GM21447 (cell line): ENCODE measurements at regions not wholly inside any gene's neighbourhood (a gene's known extent, or its start where the extent isn't known, plus 50 kb on each side); places are given as distances from the start of the nearest gene placed in this dataset.
"Not testable (repeated sequence)": the region's sequence is repeated elsewhere in the genome, so short reads cannot be mapped to it uniquely, and the experiment has no call there.

Source experiments
- ATAC-seq: cut with Tn5 transposase; IDR thresholded peaks from one replicate; pipeline ENCODE4 v1.9.1; 2021; ENCODE audit not compliant: unreplicated experiment

DNA sequence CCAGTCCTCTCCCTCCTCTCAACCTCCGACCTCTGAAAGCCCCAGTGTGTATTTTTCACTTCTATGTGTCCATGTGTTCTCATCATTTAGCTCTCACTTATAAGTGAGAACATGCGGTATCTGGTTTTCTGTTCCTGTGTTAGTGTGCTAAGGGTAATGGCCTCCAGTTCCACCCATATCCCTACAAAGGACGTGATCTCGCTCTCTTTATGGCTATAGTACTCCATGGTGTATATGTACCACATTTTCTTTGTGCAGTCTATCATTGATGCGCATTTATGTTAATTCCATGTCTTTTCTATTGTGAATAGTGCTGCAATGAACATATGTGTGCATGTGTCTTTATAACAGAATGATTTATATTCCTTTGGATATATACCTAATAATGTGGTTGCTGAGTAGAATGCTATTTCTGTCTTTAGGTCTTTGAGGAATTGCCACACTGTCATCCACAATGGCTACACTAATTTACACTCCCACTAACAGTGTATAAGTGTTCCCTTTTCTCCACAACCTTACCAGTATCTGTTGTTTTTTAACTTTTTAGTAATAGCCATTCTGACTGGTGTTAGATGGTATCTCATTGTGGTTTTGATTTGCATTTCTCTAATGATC, 749.3 kb upstream of the ARRDC3 start:
- ATAC-seq, result not testable (repeated sequence)

DNA sequence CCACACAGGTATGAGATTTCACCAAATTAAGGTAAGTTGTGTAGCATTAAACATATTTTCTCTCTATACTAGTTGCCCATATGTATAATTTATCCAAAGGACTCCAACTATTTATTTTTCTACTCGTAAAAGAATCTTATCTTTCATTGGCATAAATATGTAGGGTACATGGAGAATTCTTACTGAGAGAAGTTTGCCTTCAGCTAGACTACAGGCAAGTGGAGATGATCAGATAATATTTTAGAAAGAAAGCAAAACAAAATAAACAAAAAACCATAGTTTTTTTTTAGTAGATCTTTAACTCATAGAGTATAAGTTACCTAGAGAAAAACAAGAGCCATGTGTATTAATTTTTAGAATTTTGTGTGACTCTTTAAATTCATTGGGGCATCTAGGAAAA, 743.1 kb upstream of the ARRDC3 start:
- no peak for ATAC-seq

DNA sequence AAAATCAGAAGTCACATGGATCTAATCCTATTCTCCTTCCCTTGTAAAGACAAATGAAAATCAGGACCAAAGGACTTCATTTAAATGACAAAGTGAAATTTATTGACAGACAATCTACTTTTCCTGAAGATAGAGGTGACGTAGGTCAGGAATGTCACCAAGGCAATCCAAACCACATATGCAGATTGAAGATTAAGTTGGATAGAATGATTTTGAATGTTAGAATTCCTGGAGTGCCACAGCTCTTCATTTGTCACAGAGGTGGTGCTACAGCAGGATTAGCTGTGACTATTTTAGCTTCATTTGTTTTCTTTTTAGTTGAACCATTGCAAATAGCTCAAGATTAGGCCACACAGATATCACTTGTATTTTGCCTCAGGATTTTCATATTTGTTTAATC, 736.0 kb upstream of the ARRDC3 start:
- no peak for ATAC-seq

DNA sequence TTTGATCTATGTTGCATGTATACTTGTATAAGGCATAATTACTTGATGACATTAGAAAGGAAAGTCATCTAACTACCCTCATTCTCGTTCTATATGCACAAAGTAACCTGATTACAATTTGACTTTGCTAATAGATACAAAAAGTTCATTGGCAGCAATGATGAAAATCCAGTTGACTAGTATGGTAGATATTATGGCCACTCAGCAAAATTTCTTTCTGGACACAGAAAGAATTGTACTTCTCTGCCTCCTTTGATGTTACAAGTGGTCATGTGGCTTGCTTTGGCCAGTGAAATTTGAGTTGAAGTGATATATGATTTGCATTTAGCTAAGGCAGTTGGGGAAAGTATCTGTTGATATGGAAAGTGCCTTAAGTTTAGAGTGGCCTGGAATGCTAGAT, 723.7 kb upstream of the ARRDC3 start:
- no peak for ATAC-seq

DNA sequence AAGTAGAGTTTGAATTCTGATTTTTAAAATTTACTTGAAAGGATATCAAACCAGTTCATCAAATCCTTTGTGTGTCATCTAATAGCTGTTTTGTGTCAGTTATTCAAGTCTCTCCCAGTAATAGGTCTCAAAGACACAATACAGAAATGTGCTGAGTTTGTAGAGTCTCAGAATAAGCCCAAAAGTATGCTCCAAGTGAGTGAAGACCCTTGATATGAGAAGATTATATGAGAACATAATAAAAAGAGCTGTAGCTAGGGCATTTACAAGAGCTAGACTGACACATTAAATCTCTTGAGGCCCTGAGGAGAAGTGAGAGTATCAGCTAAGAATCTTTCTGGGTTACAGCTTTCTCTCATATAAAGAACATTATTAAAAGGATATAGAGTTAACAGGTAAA, 721.0 kb upstream of the ARRDC3 start:
- no peak for ATAC-seq

DNA sequence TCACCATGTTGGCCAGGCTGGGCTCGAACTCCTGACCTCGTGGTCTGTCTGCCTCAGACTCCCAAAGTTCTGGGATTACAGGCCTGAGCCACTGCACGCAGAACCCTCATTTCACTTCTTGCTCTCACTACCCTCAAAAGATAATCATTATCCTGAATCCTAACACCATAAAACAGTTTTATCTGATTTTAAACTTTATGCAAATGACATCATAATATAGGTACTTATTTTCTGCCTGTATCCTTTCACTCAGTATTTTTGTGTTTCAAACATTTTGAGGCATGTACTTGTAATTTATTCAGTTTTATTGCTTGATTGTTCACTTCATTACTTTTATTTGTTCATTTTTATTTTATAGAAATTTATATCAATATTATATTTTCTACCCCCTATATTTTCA, 719.2 kb upstream of the ARRDC3 start:
- no peak for ATAC-seq

DNA sequence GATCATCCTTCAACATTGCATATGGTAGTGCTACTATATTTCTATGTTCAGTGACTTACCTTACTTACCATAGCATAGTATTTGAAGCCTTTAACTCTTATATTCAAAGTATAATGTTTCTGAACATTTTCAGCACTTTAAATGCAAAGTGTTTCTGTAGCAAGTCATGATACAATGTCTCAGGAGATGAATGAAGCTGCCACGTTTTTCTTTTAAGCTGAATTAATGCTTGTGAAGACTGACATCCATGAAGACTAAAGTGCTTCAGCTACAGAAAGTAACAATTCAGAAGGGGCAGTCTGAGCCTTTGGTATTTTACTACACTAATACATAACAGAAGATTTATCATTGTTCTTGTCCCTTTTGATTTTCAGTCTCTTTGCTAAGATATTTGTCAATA, 709.1 kb upstream of the ARRDC3 start:
- no peak for ATAC-seq

DNA sequence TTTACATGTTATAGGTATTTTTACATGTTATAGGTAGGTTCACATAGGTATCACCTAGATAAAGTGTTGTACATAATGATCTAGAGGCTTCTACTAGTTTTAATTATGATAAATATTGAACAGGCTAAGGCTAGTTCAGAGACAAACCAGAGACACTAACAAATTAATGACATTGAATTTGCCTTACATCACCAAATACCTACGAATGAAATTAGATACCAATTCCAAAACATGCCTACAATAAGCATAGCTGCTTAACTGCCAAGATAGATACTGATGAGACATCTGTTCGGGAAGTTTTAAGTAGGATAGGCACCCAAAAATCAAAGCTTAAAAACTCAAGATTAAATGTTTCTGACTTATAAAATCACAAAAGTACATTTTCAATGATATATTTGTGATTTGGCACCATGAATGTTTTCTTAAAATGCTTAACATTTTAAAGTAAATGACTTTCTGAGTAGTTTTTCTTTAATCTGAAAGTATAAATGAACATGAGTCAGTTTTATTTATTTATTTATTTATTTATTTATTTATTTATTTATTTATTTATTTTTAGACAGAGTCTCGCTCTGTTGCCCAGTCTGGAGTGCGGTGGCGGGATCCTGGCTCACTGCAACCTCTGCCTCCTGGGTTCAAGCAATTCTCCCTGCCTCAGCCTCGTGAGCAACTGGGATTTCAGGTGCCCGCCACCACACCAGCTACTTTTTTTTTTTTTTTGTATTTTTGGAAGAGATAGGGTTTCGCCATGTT, 703.1 kb upstream of the ARRDC3 start:
- ATAC-seq, result no peak

DNA sequence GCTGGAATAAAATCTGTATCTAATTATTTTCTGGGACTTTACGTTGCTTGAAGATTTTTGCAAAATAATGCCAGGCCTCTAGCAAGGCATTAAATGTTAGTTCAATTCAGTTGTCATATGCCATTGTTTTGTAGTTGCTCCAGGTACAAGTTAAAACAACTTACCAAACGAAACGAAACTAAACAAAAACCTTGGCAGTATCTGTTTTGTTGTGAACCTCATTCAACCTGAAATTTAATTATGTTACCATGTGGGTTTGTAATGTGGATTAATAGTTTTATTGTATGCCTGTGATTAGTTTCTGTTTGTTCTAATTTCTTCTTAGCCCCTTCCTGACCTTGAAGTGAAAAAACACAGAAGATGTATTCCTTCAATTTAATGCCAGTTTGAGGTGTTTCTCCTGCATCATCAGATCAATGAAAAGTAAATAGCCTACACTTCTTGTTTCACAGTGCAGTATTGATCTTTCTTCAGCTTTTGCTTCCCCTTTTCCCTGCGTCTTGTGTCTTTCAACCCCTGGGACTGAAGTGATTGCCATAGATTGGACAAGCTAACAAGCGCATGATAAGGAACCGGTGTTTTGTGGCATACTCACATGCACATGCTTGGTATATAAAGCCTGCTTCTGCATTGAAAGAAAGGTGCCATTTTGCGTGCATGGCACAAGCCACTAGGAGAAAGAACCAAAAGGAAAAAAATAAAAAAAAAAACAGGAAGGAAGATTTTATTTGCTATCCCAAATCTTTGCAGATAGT, 699.0 kb upstream of the ARRDC3 start:
- ATAC-seq, result no peak

DNA sequence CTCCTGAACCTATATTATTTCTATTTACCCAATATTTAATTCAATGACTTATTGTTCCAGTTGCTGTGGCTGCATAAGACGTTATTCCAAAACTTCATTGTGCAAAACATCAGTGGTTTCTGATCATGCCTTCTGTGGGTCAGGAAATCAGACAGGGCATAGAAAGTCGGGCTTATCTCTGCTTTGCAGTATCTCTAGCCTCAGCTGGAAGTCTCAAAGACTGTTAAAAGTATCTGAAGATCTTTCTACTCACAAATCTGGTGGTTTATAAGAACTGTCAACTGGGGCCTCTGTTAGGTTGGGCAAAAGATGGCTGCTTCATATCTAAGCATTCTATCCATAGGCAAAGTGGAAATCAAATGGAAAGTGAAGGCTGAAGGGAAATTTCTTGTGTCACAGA, 687.7 kb upstream of the ARRDC3 start:
- ATAC-seq, result no peak

DNA sequence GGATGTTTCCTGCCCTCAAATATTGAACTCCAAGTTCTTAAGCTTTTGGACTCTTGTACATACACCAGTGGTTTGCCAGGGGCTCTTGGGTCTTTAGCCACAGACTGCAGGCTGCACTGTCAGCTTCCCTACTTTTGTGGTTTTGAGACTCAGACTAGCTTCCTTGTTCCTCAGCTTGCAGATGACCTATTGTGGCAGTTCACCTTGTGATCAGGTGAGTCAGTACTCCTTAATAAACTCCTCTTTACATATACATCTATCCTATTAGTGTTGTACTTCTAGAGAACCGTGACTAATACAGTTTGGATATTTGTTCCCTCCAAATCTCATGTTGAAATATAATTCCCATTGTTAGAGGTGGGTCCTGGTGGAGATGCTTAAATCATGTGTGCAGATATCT, 681.9 kb upstream of the ARRDC3 start:
- ATAC-seq, result no peak

DNA sequence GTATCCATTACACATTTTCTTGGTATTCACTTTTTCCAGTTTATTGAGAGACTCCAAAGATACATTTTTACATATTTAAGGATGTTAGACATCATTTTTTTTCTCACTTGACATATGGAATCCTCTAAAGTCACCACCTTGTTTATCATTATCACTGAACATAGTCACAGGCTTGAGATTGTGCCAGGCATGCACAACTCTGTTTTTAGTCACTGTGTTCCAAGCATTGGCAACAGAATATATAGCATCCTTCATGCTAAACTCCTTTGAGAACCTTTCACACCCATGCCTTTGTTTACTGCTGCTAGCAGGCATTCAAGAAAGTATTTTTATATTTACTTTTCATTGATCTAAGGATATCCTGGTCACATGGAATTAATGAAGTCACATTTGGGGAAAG, 668.6 kb upstream of the ARRDC3 start:
- ATAC-seq, result no peak

DNA sequence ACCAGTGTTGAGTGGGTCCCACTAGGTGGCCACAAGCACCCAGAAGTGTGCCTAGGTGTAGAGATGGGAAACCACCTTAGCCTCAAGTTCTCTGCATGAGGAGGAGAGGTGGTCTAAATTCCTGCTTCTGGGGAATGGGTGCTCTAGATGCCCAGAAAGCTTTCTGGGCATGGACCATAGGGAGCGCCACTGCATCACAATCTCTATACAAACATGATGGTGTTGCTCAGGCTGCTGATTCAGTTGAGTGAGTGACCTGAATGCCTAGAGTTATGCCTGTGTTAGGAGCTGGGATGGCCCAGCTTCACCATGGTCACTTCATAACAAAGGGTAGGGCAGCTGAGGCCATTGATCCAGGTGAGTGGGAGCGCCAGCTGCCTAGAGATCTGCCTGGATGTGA, 667.9 kb upstream of the ARRDC3 start:
- no peak for ATAC-seq

DNA sequence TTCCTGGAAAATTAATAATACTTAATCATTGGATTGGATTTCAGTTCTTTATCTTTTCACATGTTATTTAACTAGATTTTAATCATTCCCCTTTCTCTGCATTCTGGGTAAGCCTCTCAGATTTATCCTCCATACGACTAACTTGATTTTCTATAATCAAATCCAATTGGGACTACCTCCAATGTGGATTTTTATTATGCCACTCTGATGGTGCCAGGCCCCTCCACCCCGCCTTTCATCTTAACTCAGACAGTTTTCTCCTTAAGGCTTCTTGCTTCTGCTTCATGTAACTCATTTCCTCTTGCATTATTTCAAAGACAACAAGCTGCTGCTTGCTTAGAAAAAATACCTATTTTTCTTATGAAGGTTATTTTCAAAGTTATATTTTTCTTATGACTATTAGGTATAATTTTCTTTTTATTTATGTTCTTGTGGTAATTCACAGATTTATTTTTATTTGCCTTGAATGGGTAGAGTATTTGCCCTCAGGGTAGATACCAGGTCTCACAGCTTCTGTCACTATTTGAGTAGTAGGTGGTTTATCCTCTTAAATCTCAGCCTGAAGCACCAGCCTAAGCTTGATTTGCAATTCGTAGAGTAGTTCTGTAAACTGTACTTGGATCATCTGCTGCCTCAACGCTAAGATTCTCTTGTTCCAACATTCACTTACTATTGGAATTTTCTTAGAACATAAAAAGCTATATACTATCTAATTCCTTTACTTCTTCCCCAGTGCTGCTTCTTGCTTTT, 659.0 kb upstream of the ARRDC3 start:
- no peak for ATAC-seq

DNA sequence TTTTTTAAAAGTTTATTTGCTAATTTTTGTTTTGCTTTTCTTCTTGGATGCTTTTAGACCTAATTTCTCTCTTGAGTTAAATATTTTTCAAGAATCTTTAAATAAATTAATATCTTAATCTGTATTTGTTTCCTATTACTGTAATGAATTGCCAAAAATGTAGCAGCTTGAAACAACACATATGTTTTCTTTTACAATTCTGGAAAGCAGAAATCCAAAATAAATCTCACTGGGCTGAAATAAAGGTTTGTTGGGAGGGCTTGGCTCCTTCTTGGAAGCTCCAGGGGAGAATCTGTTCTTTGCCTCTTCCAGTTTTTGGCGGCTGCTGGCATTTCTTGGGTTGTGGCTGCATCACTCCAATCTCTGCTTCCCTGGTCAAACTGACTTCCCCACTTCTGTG, 658.1 kb upstream of the ARRDC3 start:
- no peak for ATAC-seq

DNA sequence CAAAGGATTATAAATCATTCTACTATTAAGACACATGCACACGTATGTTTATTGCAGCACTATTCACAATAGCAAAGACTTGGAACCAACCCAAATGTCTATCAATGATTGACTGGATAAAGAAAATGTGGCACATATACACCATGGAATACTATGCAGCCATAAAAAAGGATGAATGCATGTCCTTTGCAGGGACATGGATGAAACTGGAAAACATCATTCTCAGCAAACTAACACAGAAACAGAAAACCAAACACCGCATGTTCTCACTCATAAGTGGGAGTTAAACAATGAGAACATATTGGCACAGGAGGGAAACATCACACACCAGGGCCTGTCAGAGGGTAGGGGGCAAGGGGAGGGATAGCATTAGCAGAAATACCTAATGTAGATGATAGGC, 646.7 kb upstream of the ARRDC3 start:
- ATAC-seq, result not testable (repeated sequence)

DNA sequence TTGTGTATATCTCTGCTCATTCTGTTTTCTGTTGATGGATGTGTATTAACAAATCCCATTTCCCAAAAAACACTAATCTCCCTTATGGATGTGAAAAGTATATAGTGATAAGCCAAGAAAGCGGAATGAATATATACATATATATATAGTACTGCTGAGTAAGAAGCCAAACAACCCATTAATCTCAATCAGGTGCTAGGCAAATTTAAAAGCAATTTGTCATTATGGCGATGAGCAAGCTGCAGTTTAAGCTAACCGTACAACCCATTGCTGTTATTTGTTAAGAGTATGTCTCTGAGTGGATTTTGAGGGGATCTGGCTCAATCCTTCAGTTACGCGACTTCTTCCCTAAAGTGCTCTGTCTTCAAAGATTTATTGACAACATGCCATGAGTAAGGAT, 640.4 kb upstream of the ARRDC3 start:
- ATAC-seq, result no peak

DNA sequence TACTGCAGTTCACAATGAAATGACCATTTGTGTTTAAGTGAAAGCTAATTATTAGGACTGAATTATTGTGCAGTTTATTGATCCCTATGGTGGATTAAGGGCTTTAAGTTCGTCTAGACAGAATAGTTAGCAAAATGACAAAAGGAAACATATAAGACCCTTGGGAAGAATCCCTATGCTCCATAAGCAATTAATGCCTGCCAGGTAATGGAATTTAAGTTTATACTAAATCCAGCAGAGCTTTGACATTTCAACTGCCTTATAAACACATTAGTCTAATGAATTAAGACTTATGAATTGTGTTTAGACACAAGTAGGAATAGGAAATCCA, 640.0 kb upstream of the ARRDC3 start:
- ATAC-seq, result no peak

DNA sequence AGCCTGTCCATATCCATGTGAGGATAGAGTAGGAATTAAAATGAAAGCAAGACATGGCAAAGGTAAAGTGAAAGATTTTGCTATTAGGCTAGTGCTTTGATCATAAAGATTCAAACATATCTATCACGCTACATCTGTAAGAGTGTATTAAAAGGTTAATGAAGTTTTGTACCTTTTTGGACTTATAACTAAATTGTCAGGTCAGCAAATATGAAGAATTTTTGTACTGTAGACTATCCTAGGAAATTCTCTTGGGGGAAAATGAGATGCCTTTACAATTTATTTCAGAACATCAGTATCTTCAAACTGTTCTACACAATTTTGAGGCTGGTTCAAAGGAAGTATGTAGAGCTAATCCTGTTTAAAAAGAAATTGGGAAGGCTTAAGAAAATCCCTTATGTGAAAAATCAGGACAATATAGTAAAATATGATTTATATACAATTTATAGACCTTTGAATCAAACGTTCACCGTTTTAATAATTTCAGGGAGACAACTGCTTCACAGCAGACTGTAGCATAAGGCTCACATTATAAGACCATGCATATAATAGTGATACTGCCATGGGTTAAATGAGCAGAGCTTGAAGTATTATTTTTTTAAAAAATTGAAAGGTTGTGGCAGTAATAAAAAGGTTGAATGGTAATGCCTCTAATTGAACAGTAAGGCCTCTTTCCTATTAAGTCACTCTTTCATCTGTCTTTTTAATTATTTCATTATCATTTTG, 639.5 kb upstream of the ARRDC3 start:
- no peak for ATAC-seq

DNA sequence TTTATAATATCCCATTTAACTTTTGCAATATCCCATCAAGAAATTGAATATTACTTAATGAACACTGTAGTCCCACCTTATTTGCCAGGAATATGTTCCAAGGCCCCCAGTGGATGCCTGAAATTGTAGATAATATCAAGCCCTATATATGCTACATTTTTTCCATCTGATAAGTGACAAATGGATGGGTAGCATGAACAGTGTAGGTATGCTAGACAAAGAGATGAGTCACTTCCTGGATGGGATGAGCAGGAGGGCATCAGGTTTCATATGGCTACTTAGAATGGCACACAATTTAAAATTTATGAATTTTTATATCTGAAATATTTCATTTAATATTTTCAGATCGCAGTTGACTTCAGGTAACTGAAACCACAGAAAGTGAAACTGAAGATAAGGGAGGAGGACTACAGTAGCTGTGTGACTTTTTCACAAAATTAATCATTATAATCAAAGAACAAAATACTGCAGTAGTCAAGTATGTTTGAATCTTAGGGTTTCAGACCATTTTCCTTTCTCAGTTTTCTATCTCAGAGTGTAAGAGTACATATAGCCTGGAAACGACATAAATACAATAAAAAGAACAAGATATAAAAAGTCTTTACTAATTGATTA, 636.4 kb upstream of the ARRDC3 start:
- ATAC-seq, result no peak

DNA sequence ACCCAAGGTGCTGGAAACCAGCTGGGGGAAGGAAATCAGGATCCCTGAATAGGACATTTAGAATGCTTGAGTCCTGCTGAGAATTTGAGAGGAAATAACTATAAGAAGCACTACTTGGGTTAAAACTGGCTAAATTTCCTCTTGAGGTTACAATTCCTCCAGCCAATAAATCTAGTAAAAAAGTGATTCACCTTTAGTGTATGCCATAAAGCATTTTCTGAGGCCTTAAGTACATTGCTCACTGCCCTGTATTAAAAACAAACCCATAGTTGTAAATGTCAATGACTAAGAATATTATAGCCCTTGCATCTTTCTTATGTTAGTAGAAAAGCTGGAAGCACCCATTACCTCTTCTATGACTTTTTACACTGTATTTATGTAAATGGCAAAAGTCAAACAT, 634.7 kb upstream of the ARRDC3 start:
- ATAC-seq, result no peak
